GM21515 (cell line): ENCODE measurements at regions not wholly inside any gene's neighbourhood (a gene's known extent, or its start where the extent isn't known, plus 50 kb on each side); places are given as distances from the start of the nearest gene placed in this dataset.

Experiments
- ATAC-seq: cut with Tn5 transposase; IDR thresholded peaks from one replicate; pipeline ENCODE4 v1.9.1; 2021; ENCODE audit not compliant: unreplicated experiment

- no peak for ATAC-seq
Observed at GRCh38 chr12:87689196-87689595, 340.0 kb downstream of the C12orf50 start.

GRCh38 chr12:87687362-87687761, 341.8 kb downstream of the C12orf50 start:
- ATAC-seq, result no peak

DNA sequence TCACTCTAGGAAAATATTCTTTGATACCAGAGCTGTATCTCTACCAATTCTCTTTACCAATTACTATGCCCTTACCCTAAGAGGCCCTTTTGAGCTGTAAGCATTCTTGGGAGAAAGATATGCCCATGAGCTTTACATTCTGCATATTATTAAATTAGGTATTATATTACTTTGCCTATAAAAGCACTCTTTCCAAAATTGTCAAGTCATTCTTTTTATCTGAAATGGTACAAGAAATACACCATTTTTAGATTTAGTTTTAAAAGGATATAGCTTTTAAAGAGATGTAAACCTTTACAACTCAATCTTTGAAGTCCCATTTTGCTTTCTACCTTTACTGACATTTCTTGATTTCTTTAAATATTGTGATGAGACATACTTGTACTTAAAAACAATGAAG, 343.5 kb downstream of the C12orf50 start:
- no peak for ATAC-seq

GRCh38 chr12:87679251-87679650, 349.9 kb downstream of the C12orf50 start:
- ATAC-seq, result no peak

- no peak for ATAC-seq
Observed at GRCh38 chr12:87678453-87678852, 350.7 kb downstream of the C12orf50 start.

- ATAC-seq, result no peak
Observed at GRCh38 chr12:87676731-87677130, 352.5 kb downstream of the C12orf50 start.

DNA sequence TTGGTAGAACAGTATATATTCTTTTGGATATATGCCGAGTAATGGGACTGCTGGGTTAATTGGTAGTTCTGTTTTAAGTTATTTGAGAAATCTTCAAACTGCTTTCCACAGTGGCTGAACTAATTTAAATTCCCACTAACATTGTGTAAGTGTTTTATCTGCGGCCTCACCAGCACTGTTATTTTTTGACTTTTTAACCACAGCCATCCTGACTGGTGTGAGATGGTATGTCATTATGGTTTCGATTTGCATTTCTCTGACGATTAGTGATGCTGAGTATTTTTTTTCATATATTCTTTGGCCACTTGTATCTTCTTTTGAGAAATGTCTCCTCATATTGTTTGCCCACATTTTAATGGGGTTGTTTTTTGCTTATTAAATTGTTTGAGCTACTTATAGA, 357.4 kb downstream of the C12orf50 start:
- no peak for ATAC-seq

DNA sequence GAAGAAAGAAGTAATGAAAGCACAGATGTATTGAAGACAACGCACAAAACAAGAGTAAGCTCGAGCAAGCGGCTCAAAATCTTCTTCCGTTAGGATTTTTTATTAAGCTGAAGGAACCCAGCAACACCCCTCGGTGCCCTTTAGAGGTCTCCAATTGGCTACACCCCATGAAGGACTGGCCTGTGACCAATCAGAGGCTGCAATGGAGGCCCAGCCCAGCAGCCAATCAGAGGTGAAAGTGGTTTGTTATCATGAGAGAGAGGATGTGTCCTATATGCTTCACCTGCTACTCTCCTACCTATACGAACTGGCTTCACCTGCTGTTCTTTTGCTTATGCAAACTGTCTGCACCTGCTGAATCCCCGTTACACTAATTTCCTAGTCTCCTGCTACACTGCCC, 358.8 kb downstream of the C12orf50 start:
- no peak for ATAC-seq

DNA sequence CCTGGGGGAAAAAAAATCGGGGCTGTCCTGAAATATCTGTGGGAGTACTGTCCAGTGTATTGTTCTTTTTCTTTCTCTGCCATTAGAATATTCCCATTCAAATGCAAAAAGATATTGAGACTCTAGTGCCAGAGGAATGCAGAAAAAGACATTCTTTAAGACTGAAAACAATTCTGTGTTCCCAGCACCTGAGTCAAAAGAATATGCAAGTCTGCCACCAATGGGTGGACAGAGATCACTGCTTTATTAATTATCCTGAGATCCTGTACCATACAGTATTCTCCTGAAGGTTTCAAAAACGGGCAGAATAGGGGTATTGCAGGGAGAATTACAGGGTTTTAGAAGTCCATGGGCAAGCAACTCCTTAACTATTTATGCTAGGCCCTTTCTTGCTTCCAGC, 361.8 kb downstream of the C12orf50 start:
- ATAC-seq, result no peak

- peak; percentile 78 for ATAC-seq
Observed at GRCh38 chr12:87661786-87662377, 367.3 kb downstream of the C12orf50 start.

GRCh38 chr12:87660987-87661774, 368.0 kb downstream of the C12orf50 start:
- ATAC-seq, result no peak

- ATAC-seq, result no peak
Observed at GRCh38 chr12:87660291-87660690, 368.9 kb downstream of the C12orf50 start.

DNA sequence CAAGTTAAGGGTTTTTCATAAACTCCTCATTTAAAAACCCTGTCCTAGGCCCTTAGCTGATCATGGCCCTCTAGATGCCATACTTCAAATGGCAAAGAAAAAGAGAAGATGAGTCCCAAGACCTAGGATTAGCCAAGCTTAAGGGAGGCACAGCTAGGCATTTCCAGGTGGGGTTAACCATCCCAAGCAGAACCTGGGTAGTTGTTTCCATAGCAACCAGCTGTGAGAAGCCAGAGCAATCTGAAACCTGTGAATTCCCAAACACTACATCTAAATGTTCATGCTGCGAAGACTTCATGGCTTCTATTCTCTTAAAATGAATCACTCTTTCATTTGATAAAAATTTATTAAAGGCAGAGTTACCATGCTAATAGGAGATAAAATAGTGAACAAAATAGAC, 372.9 kb downstream of the C12orf50 start:
- no peak for ATAC-seq

DNA sequence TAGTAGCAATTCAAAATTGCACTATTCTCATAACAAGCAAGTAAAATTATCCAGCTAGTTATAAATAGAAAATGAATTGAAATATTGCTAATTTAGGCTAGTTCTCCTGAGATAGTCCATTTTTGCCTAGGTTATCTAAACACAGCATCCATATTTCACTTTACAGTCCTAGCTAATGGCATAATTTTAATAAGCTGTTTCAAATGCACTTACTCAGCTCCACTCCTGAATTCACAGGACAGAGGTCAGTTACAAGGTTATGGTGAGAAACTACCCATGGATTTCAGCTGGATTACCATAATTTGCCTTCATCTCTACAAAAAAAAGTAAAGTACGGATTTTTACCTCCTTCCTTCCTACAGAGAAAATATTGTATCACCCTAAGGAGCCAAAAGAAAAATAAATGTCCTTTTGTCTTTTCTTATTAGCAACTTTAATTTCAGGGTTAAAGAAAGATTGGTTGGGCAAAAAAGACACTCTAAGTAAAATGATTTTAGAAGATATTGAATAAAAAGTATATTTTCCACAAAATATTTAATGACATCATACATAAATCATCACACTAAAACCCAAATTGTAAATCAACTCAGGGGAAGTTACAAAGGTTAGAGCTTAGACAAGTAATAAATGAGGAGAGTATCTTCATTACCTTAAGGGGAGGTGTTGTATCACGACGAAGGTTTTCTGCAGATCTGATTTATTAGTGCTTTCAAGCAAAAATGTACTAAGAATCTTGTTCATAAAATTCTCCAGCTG, 377.4 kb downstream of the C12orf50 start:
- no peak for ATAC-seq

GRCh38 chr12:87642245-87642644, 387.0 kb downstream of the C12orf50 start:
- ATAC-seq, result no peak

GRCh38 chr12:87618199-87618598, 411.0 kb downstream of the C12orf50 start:
- ATAC-seq, result no peak

DNA sequence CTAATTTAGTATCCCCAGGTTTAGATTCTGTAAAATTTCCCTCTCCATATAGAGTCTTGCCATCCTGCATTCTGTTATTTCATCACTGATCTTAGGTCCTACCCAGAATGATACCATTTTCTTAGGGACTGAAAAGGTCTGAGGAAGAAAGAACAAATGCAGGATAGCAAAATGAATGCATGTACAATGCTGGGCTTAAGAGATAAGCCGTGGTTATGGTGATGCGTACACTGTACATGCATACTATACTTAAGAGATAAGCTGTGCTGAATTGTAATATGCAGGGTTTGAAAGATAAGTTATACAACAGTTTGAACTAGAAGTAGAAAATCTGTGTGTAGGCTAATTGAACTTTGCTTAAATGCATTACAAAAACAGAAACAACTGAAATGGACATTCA, 416.2 kb downstream of the C12orf50 start:
- ATAC-seq, result no peak

- ATAC-seq, result no peak
Observed at GRCh38 chr12:87608321-87608720, 420.9 kb downstream of the C12orf50 start.

DNA sequence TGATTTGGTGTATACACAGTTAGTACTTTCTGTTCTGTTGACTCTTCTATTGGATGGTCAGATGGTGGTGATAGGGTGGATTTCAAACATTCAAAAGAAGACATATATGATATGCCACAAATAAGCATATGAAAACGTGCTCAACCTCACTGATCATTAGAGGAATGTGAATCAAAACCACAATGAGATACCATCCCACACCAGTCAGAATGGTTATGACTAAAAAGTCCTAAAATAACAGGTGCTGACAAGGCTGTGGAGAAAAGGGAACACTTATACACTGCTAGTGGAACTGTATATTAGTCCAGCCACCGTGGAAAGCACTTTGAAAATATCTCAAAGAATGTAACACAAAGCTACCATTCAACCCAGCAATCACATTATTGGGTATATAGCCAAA, 425.5 kb downstream of the C12orf50 start:
- no peak for ATAC-seq

- ATAC-seq, result no peak
Observed at GRCh38 chr12:87599459-87599858, 429.7 kb downstream of the C12orf50 start.

- ATAC-seq, result no peak
Observed at GRCh38 chr12:87597114-87597513, 432.1 kb downstream of the C12orf50 start.

GRCh38 chr12:87596636-87597035, 432.6 kb downstream of the C12orf50 start:
- ATAC-seq, result no peak
